ENCODE measurements at regions not wholly inside any gene's neighbourhood (a gene's known extent, or its start where the extent isn't known, plus 50 kb on each side); places are given as distances from the start of the nearest gene placed in this dataset.

GRCh38 chr4:123638834-123639233, 242.2 kb downstream of the SPRY1 start:
- Histone ChIP-seq H3K27me3 (ENCODE audit: control insufficient read depth in 3 of 3, insufficient read depth in 3 of 3, low read depth in 1 of 3, low read length in 3 of 3) (no peaks in the 10 kb centered on the region), H3K18ac (ENCODE audit: low read length) (no peak overlapping the region), H2AK5ac (ENCODE audit: low read depth, low read length) (no peak overlapping the region), H2BK5ac (ENCODE audit: low read length) (no peak overlapping the region), H2BK120ac (ENCODE audit: low read depth, low read length) (no peak overlapping the region), H3K4me3 (ENCODE audit: low read length in 2 of 2) (no peak overlapping the region), H3K9ac (ENCODE audit: low read depth, low read length, poor library complexity) (no peak overlapping the region), H3K79me1 (ENCODE audit: low read depth, low read length) (no peaks in the 10 kb centered on the region), H3K23ac (ENCODE audit: low read depth, low read length, poor library complexity) (no peak overlapping the region), H3K14ac (ENCODE audit: low read length) (no peak overlapping the region), H3K4ac (ENCODE audit: low read length) (no peak overlapping the region), H3K27ac (replicated peaks; ENCODE audit: low read length) (no peak overlapping the region), H3K36me3 (replicated peaks in 1 of 2; ENCODE audit: control insufficient read depth in 2 of 2, insufficient read depth in 2 of 2, low read length in 2 of 2) (no peaks in the 10 kb centered on the region), H3K4me2 (ENCODE audit: insufficient read depth, low read length, poor library complexity, severe bottlenecking) (no peak overlapping the region), H3K9me3 (replicated peaks in 1 of 2; ENCODE audit: control insufficient read depth in 2 of 2, insufficient read depth in 1 of 2, low read depth in 1 of 2, low read length in 2 of 2) (peaks cover 0 to 14% of the 10 kb centered on the region in 2 donors), H2BK12ac (ENCODE audit: low read length) (no peak overlapping the region), H2BK15ac (ENCODE audit: low read length) (no peak overlapping the region), H3K4me1 (ENCODE audit: control insufficient read depth in 2 of 2, insufficient read depth in 1 of 2, low read depth in 1 of 2, low read length in 2 of 2) (peaks cover 7 to 14% of the 10 kb centered on the region in 2 donors), H2AFZ (ENCODE audit: low read length) (no peak overlapping the region), H4K8ac (ENCODE audit: low read depth, low read length) (no peak overlapping the region), H4K91ac (ENCODE audit: low read depth, low read length, poor library complexity) (no peak overlapping the region)
- DNase-seq (ENCODE audit: low spot score): no peak
- WGBS, 2 donors (ENCODE audit: extremely low coverage in 2 of 2, insufficient read length in 2 of 2, insufficient replicate concordance in 1 of 2): no CpG with 5 or more reads among the region's 1 CpG

- peaks cover 0 to 14% of the 10 kb centered on the region in 2 donors for H3K9me3 ChIP-seq (replicated peaks in 1 of 2; ENCODE audit: control insufficient read depth in 2 of 2, insufficient read depth in 1 of 2, low read depth in 1 of 2, low read length in 2 of 2)
- no peak overlapping the region for H3K9ac ChIP-seq (ENCODE audit: low read depth, low read length, poor library complexity)
- no peak overlapping the region for H2AK5ac ChIP-seq (ENCODE audit: low read depth, low read length)
- H2AFZ ChIP-seq (ENCODE audit: low read length): no peak overlapping the region
- H2BK5ac ChIP-seq (ENCODE audit: low read length): no peak overlapping the region
- peaks cover 7 to 16% of the 10 kb centered on the region in 2 donors for H3K4me1 ChIP-seq (ENCODE audit: control insufficient read depth in 2 of 2, insufficient read depth in 1 of 2, low read depth in 1 of 2, low read length in 2 of 2)
- no peaks in the 10 kb centered on the region for H3K36me3 ChIP-seq (replicated peaks in 1 of 2; ENCODE audit: control insufficient read depth in 2 of 2, insufficient read depth in 2 of 2, low read length in 2 of 2)
- no peak overlapping the region for H3K4me2 ChIP-seq (ENCODE audit: insufficient read depth, low read length, poor library complexity, severe bottlenecking)
- no peak overlapping the region for H2BK12ac ChIP-seq (ENCODE audit: low read length)
- H2BK120ac ChIP-seq (ENCODE audit: low read depth, low read length): no peak overlapping the region
- H3K18ac ChIP-seq (ENCODE audit: low read length): no peak overlapping the region
- H3K14ac ChIP-seq (ENCODE audit: low read length): no peak overlapping the region
- H4K8ac ChIP-seq (ENCODE audit: low read depth, low read length): no peak overlapping the region
- H2BK15ac ChIP-seq (ENCODE audit: low read length): no peak overlapping the region
- no peak overlapping the region for H4K91ac ChIP-seq (ENCODE audit: low read depth, low read length, poor library complexity)
- no peaks in the 10 kb centered on the region for H3K27me3 ChIP-seq (ENCODE audit: control insufficient read depth in 3 of 3, insufficient read depth in 3 of 3, low read depth in 1 of 3, low read length in 3 of 3)
- no peaks in the 10 kb centered on the region for H3K79me1 ChIP-seq (ENCODE audit: low read depth, low read length)
- no peak overlapping the region for H3K4me3 ChIP-seq (ENCODE audit: low read length in 2 of 2)
- no peak overlapping the region for H3K4ac ChIP-seq (ENCODE audit: low read length)
- no peak for DNase-seq (ENCODE audit: low spot score)
- H3K27ac ChIP-seq (replicated peaks; ENCODE audit: low read length): no peak overlapping the region
- H3K23ac ChIP-seq (ENCODE audit: low read depth, low read length, poor library complexity): no peak overlapping the region
Measured at GRCh38 chr4:123640271-123640670, 243.7 kb downstream of the SPRY1 start.

GRCh38 chr4:123640824-123641223, 244.2 kb downstream of the SPRY1 start:
- Histone ChIP-seq H3K4ac (ENCODE audit: low read length) (no peak overlapping the region), H4K91ac (ENCODE audit: low read depth, low read length, poor library complexity) (no peak overlapping the region), H3K14ac (ENCODE audit: low read length) (no peak overlapping the region), H2AFZ (ENCODE audit: low read length) (no peak overlapping the region), H3K4me2 (ENCODE audit: insufficient read depth, low read length, poor library complexity, severe bottlenecking) (no peak overlapping the region), H3K18ac (ENCODE audit: low read length) (no peak overlapping the region), H3K4me1 (ENCODE audit: control insufficient read depth in 2 of 2, insufficient read depth in 1 of 2, low read depth in 1 of 2, low read length in 2 of 2) (peaks cover 7 to 16% of the 10 kb centered on the region in 2 donors), H2BK120ac (ENCODE audit: low read depth, low read length) (no peak overlapping the region), H3K36me3 (replicated peaks in 1 of 2; ENCODE audit: control insufficient read depth in 2 of 2, insufficient read depth in 2 of 2, low read length in 2 of 2) (no peaks in the 10 kb centered on the region), H3K9me3 (replicated peaks in 1 of 2; ENCODE audit: control insufficient read depth in 2 of 2, insufficient read depth in 1 of 2, low read depth in 1 of 2, low read length in 2 of 2) (peaks cover 0 to 14% of the 10 kb centered on the region in 2 donors), H2BK15ac (ENCODE audit: low read length) (no peak overlapping the region), H3K23ac (ENCODE audit: low read depth, low read length, poor library complexity) (no peak overlapping the region), H3K27me3 (ENCODE audit: control insufficient read depth in 3 of 3, insufficient read depth in 3 of 3, low read depth in 1 of 3, low read length in 3 of 3) (no peaks in the 10 kb centered on the region), H2BK12ac (ENCODE audit: low read length) (no peak overlapping the region), H3K9ac (ENCODE audit: low read depth, low read length, poor library complexity) (no peak overlapping the region), H2BK5ac (ENCODE audit: low read length) (no peak overlapping the region), H3K4me3 (ENCODE audit: low read length in 2 of 2) (no peak overlapping the region), H3K27ac (replicated peaks; ENCODE audit: low read length) (peak overlapping the region; percentile 73), H2AK5ac (ENCODE audit: low read depth, low read length) (no peak overlapping the region), H4K8ac (ENCODE audit: low read depth, low read length) (no peak overlapping the region), H3K79me1 (ENCODE audit: low read depth, low read length) (no peaks in the 10 kb centered on the region)
- DNase-seq (ENCODE audit: low spot score): no peak
- WGBS, 2 donors (ENCODE audit: extremely low coverage in 2 of 2, insufficient read length in 2 of 2, insufficient replicate concordance in 1 of 2): no CpG with 5 or more reads among the region's 2 CpGs

GRCh38 chr4:123643691-123644090, 247.1 kb downstream of the SPRY1 start:
- no peak for DNase-seq (ENCODE audit: low spot score)
- Histone ChIP-seq H3K27ac (replicated peaks; ENCODE audit: low read length) (no peak overlapping the region), H2BK5ac (ENCODE audit: low read length) (no peak overlapping the region)

More at GRCh38 chr4:123643691-123644090, 247.1 kb downstream of the SPRY1 start:
- H3K9ac ChIP-seq (ENCODE audit: low read depth, low read length, poor library complexity): no peak overlapping the region
- H3K14ac ChIP-seq (ENCODE audit: low read length): no peak overlapping the region
- no CpG with 5 or more reads among the region's 1 CpG for whole genome bisulfite sequencing, 2 donors (ENCODE audit: extremely low coverage in 2 of 2, insufficient read length in 2 of 2, insufficient replicate concordance in 1 of 2)
- H3K27me3 ChIP-seq (ENCODE audit: control insufficient read depth in 3 of 3, insufficient read depth in 3 of 3, low read depth in 1 of 3, low read length in 3 of 3): no peaks in the 10 kb centered on the region
- no peak overlapping the region for H3K23ac ChIP-seq (ENCODE audit: low read depth, low read length, poor library complexity)
- H3K4ac ChIP-seq (ENCODE audit: low read length): no peak overlapping the region
- H3K18ac ChIP-seq (ENCODE audit: low read length): no peak overlapping the region
- H2AK5ac ChIP-seq (ENCODE audit: low read depth, low read length): no peak overlapping the region
- no peaks in the 10 kb centered on the region for H3K36me3 ChIP-seq (replicated peaks in 1 of 2; ENCODE audit: control insufficient read depth in 2 of 2, insufficient read depth in 2 of 2, low read length in 2 of 2)
- H4K91ac ChIP-seq (ENCODE audit: low read depth, low read length, poor library complexity): no peak overlapping the region
- H2BK12ac ChIP-seq (ENCODE audit: low read length): no peak overlapping the region
- H4K8ac ChIP-seq (ENCODE audit: low read depth, low read length): no peak overlapping the region
- no peak overlapping the region for H2AFZ ChIP-seq (ENCODE audit: low read length)
- H3K9me3 ChIP-seq (replicated peaks in 1 of 2; ENCODE audit: control insufficient read depth in 2 of 2, insufficient read depth in 1 of 2, low read depth in 1 of 2, low read length in 2 of 2): peaks cover 0 to 10% of the 10 kb centered on the region in 2 donors
- H2BK15ac ChIP-seq (ENCODE audit: low read length): no peak overlapping the region
- no peak overlapping the region for H3K4me2 ChIP-seq (ENCODE audit: insufficient read depth, low read length, poor library complexity, severe bottlenecking)
- no peak overlapping the region for H3K4me3 ChIP-seq (ENCODE audit: low read length in 2 of 2)
- H2BK120ac ChIP-seq (ENCODE audit: low read depth, low read length): no peak overlapping the region
- H3K4me1 ChIP-seq (ENCODE audit: control insufficient read depth in 2 of 2, insufficient read depth in 1 of 2, low read depth in 1 of 2, low read length in 2 of 2): peaks cover 9 to 16% of the 10 kb centered on the region in 2 donors
- no peaks in the 10 kb centered on the region for H3K79me1 ChIP-seq (ENCODE audit: low read depth, low read length)
